NCI-H524 (cell line): ENCODE measurements at regions not wholly inside any gene's neighbourhood (a gene's known extent, or its start where the extent isn't known, plus 50 kb on each side); places are given as distances from the start of the nearest gene placed in this dataset.

Experiments used
- DNase-seq, 2 experiments: peaks; one replicate each; lab custom pipeline; 2025; lab: John Stamatoyannopoulos, UW

- no peak for DNase-seq
Measured at GRCh38 chr7:34275624-34276023, 370.3 kb downstream of the BMPER start.

GRCh38 chr7:34277016-34277802 is 371.9 kb downstream of the BMPER start:
- no peak for DNase-seq

DNA sequence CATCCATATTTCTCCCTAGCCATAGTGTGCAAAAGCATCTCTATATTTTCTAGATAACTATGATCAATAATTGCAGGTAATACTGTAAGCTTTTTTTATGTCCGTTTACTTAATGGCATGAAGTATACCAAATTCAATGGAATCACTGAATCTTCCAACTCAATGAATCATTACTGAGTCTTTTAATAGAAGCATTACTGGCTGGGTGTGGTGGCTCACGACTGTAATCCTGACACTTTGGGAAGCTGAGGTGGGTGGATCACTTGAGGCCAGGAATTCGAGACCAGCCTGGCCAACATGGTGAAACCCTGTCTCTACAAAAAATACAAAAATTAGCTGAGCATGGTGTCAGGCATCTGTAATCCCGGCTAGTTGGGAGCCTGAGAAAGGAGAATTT is 372.5 kb downstream of the BMPER start:
- no peak for DNase-seq

DNA sequence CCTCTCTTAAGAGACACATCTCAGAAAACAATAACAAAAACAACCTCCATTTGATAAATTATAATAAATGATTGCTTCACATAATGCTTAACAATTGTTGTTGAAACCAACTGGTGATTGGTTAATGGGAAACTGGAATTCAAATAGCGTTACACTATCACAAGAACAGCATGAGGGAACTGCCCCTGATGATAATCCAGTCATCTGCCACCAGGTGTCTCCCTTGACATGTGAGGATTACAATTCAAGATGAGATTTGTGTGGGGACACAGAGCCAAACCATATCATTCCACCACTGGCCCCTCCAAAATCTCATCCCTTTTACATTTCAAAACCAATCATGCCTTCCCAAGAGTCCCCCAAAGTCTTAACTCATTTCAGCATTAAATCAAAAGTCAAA is 375.9 kb downstream of the BMPER start:
- peak in 1 of 2 experiments; percentile 9 for DNase-seq

DNA sequence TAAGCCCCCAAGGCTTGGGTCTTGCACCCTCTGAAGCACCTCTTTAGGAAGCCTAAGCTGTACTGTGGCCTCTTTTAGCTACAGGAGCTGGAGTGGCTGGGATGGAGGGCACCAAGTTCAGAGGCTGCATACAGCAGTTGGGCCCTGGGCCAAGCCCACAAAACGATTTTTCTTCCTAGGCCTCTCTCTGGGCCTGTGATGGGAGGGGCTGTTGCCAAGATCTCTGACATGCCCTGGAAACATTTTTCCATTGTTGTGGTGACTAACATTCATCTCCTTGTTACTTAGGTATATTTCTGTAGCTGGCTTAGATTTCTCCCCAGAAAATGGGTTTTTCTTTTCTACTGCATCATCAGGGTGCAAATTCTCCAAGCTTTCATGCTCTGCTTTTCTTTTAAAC is 375.7 kb upstream of the NPSR1 start:
- no peak for DNase-seq

- no peak for DNase-seq
Measured at GRCh38 chr7:34296663-34297062, 361.4 kb upstream of the NPSR1 start.

DNA sequence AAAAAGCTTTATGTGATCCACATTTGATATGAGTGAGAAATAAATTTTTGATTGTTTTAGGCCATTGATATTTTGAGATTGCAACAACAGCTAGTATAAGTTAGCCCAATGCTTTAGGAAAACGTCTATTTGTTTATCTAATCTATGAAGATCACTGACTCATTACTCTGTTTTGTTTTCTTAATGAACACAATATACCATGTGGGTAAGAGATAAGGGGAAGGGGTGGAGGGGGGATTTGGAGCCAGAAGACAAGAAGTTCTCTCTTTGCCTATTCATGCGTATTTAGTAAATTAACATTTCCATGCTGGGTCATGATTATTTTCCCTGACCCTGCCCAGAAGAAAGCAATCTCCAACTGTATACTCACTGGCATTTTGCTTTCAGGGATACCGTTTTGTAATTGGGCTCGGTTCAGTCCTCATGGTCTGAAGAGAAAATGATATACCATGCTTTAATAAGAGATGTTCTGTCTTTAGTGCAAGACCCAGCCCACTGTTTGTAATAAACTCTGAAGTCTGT is 359.5 kb upstream of the NPSR1 start:
- no peak for DNase-seq

DNA sequence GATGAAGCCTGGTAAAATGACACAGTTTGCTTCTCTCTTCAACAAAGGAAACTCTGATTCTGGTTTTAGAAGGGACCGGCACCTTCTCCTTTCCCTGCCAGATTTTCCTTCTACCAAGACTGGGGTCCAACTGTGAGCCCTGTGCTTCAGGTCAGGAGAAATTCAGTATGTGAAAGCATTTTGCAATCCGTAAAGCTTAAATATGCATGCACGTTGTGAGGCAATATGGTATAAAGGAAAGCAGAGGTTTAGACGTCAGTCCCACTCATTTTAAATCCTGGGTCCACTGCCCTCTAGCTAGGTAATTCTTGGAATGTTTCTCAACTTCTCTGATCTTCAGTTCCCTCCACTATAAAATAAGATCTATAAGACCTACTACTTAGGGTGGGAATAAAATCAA is 359.0 kb upstream of the NPSR1 start:
- DNase-seq = no peak

GRCh38 chr7:34307540-34307939 is 350.5 kb upstream of the NPSR1 start:
- no peak for DNase-seq

DNA sequence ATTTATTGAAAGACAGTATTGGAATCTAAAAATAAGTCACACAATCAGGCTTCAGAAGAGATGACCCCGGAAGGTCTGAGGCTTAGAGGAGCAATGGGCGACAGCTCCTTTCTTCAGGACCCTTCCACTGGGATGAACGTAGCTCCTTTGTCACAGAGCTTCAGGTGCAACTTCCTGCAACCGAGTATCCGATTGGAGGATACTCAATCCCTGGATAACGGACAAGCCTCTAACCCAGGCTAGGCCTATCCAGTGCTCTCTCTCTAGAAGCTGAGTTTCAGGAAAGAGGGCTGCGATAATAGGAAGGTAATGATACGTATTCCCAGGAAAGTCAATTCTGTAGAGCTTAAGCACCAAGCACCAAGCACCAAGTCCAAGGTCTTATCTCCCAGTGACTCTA is 349.4 kb upstream of the NPSR1 start:
- no peak for DNase-seq

GRCh38 chr7:34309116-34309515 is 348.9 kb upstream of the NPSR1 start:
- no peak for DNase-seq

GRCh38 chr7:34309584-34309983 is 348.4 kb upstream of the NPSR1 start:
- no peak for DNase-seq

DNA sequence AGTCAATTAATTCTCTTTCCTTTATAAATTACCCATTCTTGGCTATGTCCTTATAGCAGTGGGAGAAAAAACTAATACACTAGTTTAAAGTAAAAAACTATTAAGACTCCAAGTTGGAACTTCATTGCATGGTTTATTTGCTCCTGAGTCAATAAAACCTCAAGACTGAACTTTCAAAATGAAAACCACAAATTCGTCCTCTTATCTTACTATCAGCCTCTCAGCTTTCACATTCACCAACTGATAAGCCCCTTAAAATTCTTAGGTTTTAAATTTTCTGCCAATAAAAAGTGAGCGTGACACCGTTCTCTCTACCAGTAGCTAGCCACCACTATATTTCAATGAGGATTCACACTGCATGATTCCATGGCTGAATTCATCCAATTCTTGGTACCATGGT is 346.4 kb upstream of the NPSR1 start:
- DNase-seq = no peak

DNA sequence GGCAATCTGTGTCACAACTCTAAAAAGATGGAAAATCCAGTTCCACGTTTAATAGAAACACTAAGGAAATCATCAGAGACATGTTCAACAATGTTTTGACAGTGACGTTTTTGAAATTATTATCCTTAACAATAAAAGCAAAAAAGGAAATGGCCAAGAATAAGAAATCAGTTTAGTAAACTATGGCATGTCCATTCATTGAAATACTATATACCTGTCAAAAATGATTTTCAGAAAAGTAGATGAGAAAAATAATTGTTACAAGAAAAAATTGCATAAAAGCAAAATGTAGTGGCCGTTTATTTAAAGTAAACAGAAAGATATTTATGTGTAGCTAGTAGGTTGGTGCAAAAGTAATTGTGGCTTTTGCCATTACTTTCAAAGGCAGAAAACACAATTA is 345.4 kb upstream of the NPSR1 start:
- DNase-seq = no peak

- no peak for DNase-seq
Measured at GRCh38 chr7:34313289-34313688, 344.7 kb upstream of the NPSR1 start.

DNA sequence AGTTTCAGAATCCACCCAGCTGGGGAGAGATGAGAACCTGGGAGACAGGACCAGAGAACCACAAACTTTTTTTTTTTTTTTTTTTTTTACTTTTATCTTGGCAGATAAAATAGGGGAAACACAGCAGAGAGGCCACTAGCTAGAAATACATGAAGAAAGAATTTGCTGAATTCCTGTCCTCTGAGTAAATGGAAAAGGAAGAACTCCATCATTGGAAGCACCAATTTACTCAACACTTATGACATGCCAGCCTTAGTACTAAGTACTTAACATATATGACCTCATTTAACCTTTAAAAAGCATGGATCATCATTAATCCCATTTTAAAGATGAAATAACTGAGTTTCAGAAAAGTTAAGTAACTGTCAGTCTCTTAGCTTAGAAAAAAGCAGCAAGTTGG is 343.0 kb upstream of the NPSR1 start:
- DNase-seq = no peak

GRCh38 chr7:34317039-34317438 is 341.0 kb upstream of the NPSR1 start:
- no peak for DNase-seq

GRCh38 chr7:34320412-34320811 is 337.6 kb upstream of the NPSR1 start:
- DNase-seq = no peak

DNA sequence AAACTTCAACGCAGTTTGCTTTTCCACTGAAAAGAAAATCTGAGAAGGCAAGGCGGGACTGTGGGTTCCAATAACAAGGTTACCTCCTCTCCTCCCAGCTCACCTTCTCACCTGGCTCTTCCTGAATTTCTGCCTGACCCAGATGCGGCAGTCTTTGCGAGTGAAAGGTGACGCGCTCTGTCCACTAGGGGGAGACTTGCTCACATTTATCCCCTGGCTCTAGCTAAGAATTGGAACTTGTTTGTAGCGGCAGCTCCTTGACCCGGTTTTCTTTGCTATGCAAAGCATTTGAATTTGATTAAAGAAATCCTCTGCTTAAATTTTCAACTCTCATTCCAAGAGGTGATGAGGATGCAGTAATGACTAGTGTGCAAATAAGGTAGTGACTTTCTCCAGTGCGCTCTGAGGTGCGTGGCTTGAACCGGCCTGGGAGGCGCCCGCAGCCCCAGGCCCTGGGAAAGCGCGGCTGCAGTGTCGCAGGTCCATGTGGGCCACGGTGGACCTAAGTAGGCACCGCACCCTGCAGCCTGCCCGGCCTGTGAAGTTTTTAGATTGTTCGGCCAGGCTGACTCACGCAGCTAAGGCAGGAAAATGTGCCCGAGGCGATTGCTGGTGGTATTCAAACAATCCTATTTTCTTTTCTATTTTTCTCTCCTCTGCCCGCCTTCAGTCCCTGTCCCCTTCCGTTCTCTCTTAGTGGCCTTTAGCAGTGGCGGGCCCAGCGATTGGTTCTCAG is 336.9 kb upstream of the NPSR1 start:
- peak; percentile 21 to 63 for DNase-seq

GRCh38 chr7:34322841-34323240 is 335.2 kb upstream of the NPSR1 start:
- DNase-seq = peak in 1 of 2 experiments; percentile 2

- DNase-seq = no peak
Measured at GRCh38 chr7:34327681-34328080, 330.3 kb upstream of the NPSR1 start.

GRCh38 chr7:34330308-34330707 is 327.7 kb upstream of the NPSR1 start:
- no peak for DNase-seq

GRCh38 chr7:34331102-34331501 is 326.9 kb upstream of the NPSR1 start:
- DNase-seq = no peak
